Prostate gland (tissue), 2 donors: ENCODE measurements at regions not wholly inside any gene's neighbourhood (a gene's known extent, or its start where the extent isn't known, plus 50 kb on each side); places are given as distances from the start of the nearest gene placed in this dataset.

Experiments used
- DNase-seq: peaks from one replicate; pipeline ENCODE4 v3.0.0-alpha.2; 2019; ENCODE audit warnings: low spot score
- H3K27ac ChIP-seq, 2 donors: fragments of 200-600 bp; sonication (generic); 2 replicates each; pipeline ENCODE4 v1.5.1; 2017 to 2019
- H3K27me3 ChIP-seq: fragments of 200-600 bp; sonication (generic); replicated peaks from 2 replicates; pipeline ENCODE4 v1.5.1; 2019; ENCODE audit not compliant: insufficient read depth
- H3K36me3 ChIP-seq, 2 donors: fragments of 200-600 bp; sonication (generic); 1 replicate in 1 of 2; 2 replicates in 1 of 2; pipeline versions ENCODE4 v1.5.1 to v1.8.1; 2017 to 2019
- H3K4me1 ChIP-seq: fragments of 200-600 bp; sonication (generic); replicated peaks from 2 replicates; pipeline ENCODE4 v1.5.1; 2019
- H3K4me3 ChIP-seq, 2 donors: fragments of 200-600 bp; sonication (generic); 2 replicates each; pipeline ENCODE4 v1.5.1; 2017 to 2019
- H3K9me3 ChIP-seq: fragments of 200-600 bp; sonication (generic); 2 replicates; pipeline ENCODE4 v1.5.1; 2017
- CTCF ChIP-seq, 4 experiments: fragments of 200-600 bp in 2 of 4; fragments of 450-650 bp in 2 of 4; sonication (generic) in 2 of 4; IDR thresholded peaks; 1 replicate in 3 of 4; 2 replicates in 1 of 4; pipeline ENCODE4 v1.5.1; 2016 to 2019; ENCODE audit warnings: antibody characterized with exemption in 4 of 4, mild to moderate bottlenecking in 2 of 4, moderate library complexity in 2 of 4
- POLR2A ChIP-seq: fragments of 450-650 bp; IDR thresholded peaks from one replicate; pipeline ENCODE4 v1.6.1; 2016; ENCODE audit warnings: antibody characterized with exemption, mild to moderate bottlenecking
- POLR2AphosphoS5 ChIP-seq: sonication (generic); formaldehyde crosslinking; IDR thresholded peaks from one replicate; pipeline ENCODE4 v1.6.1; 2017; ENCODE audit warnings: antibody characterized with exemption
- WGBS: methylation state at CpG from one replicate; pipeline ENCODE4 v1.1.5; 2018; 5-methylcytosine and 5-hydroxymethylcytosine counted together
- intact Hi-C: fragments of 100-400 bp; cut with DNase I; formaldehyde crosslinking; loops from one replicate; pipeline ENCODE4 v1.14.2; 2022

- H3K4me1 ChIP-seq, result no peaks in the 10 kb centered on the region
- DNase-seq, result no peak
- TF ChIP-seq POLR2A, result no peak
- no peak for TF ChIP-seq POLR2AphosphoS5
- TF ChIP-seq CTCF (IDR thresholded peaks at IDR 0.05), result no peak
- no peak overlapping the region for H3K27ac ChIP-seq
- H3K9me3 ChIP-seq, result no peaks in the 10 kb centered on the region
- H3K27me3 ChIP-seq, result no peaks in the 10 kb centered on the region
- intact Hi-C loops, result no loop called here
- 46% methylated on average over 2 of the region's 2 CpGs for WGBS
- no peak overlapping the region for H3K4me3 ChIP-seq
- no peaks in the 10 kb centered on the region for H3K36me3 ChIP-seq
Measured at GRCh38 chr10:2834214-2834613, 233.1 kb upstream of the PFKP start.

GRCh38 chr10:2831509-2831908 lies 235.8 kb upstream of the PFKP start:
- H3K27ac ChIP-seq, result no peak overlapping the region
- WGBS, result 81% methylated on average over 7 of the region's 7 CpGs
- H3K4me3 ChIP-seq, result no peak overlapping the region
- no peaks in the 10 kb centered on the region for H3K27me3 ChIP-seq
- H3K36me3 ChIP-seq, result no peaks in the 10 kb centered on the region
- DNase-seq, result no peak
- intact Hi-C loops, result no loop called here
- H3K4me1 ChIP-seq, result no peaks in the 10 kb centered on the region
- TF ChIP-seq POLR2AphosphoS5 (no peak), POLR2A (no peak), CTCF (IDR thresholded peaks at IDR 0.05) (no peak)
- H3K9me3 ChIP-seq, result no peaks in the 10 kb centered on the region

GRCh38 chr10:2828741-2829140 lies 238.6 kb upstream of the PFKP start:
- no peak for DNase-seq
- intact Hi-C loops, result no loop called here
- 86% methylated on average over 14 of the region's 14 CpGs for WGBS
- H3K4me1 ChIP-seq, result no peaks in the 10 kb centered on the region
- H3K9me3 ChIP-seq, result no peaks in the 10 kb centered on the region
- H3K27me3 ChIP-seq, result no peaks in the 10 kb centered on the region
- no peaks in the 10 kb centered on the region for H3K36me3 ChIP-seq
- H3K4me3 ChIP-seq, result no peak overlapping the region
- H3K27ac ChIP-seq, result no peak overlapping the region
- TF ChIP-seq POLR2A (no peak), POLR2AphosphoS5 (no peak), CTCF (IDR thresholded peaks at IDR 0.05) (no peak)

- no peak for TF ChIP-seq CTCF (IDR thresholded peaks at IDR 0.05)
- no peak for TF ChIP-seq POLR2AphosphoS5
- no peak for TF ChIP-seq POLR2A
- WGBS, result 77% methylated on average over 2 of the region's 2 CpGs
- no peak for DNase-seq
- Histone ChIP-seq H3K4me3 (no peak overlapping the region), H3K4me1 (no peaks in the 10 kb centered on the region), H3K27me3 (no peaks in the 10 kb centered on the region), H3K36me3 (no peaks in the 10 kb centered on the region), H3K27ac (no peak overlapping the region), H3K9me3 (no peaks in the 10 kb centered on the region)
- intact Hi-C loops, result no loop called here
Measured at GRCh38 chr10:2826675-2827074, 240.7 kb upstream of the PFKP start.

- no peak overlapping the region for H3K27ac ChIP-seq
- H3K9me3 ChIP-seq, result no peaks in the 10 kb centered on the region
- TF ChIP-seq POLR2AphosphoS5 (no peak), CTCF (IDR thresholded peaks at IDR 0.05) (no peak), POLR2A (no peak)
- DNase-seq, result no peak
- no peaks in the 10 kb centered on the region for H3K27me3 ChIP-seq
- no peak overlapping the region for H3K4me3 ChIP-seq
- 82% methylated on average over 4 of the region's 4 CpGs for WGBS
- H3K4me1 ChIP-seq, result no peaks in the 10 kb centered on the region
- intact Hi-C loops, result no loop called here
- H3K36me3 ChIP-seq, result no peaks in the 10 kb centered on the region
Measured at GRCh38 chr10:2825841-2826240, 241.5 kb upstream of the PFKP start.
